Panc1 (cell line): ENCODE measurements at regions not wholly inside any gene's neighbourhood (a gene's known extent, or its start where the extent isn't known, plus 50 kb on each side); places are given as distances from the start of the nearest gene placed in this dataset.

ENCODE experiments used
- POLR2AphosphoS5 ChIP-seq: IDR thresholded peaks from 2 replicates; pipeline ENCODE4 v1.6.1; 2012; ENCODE audit warnings: mild to moderate bottlenecking, low read depth, low read length, moderate library complexity
- SIN3A ChIP-seq: IDR thresholded peaks from 2 replicates; pipeline ENCODE4 v1.6.1; 2012; ENCODE audit warnings: low read depth, mild to moderate bottlenecking, low read length, moderate library complexity, borderline replicate concordance; ENCODE audit not compliant: insufficient read depth
- TCF7L2 ChIP-seq: IDR thresholded peaks from 2 replicates; pipeline ENCODE4 v1.6.1; 2011; ENCODE audit warnings: mild to moderate bottlenecking, low read depth, low read length, inconsistent platforms
- TF ChIP-seq, protein P1 (sequence below), 2 experiments: IDR thresholded peaks; 2 replicates each; pipeline ENCODE4 v1.6.1; 2011 to 2012; ENCODE audit warnings: low read depth in 2 of 2, control low read depth in 1 of 2, low read length in 1 of 2, mild to moderate bottlenecking in 1 of 2, moderate library complexity in 1 of 2; ENCODE audit not compliant: insufficient read depth in 1 of 2
- TF ChIP-seq, protein P2 (sequence below): fragments of 450-650 bp; IDR thresholded peaks from 2 replicates; pipeline ENCODE4 v1.5.1; 2017; ENCODE audit warnings: mild to moderate bottlenecking

DNA sequence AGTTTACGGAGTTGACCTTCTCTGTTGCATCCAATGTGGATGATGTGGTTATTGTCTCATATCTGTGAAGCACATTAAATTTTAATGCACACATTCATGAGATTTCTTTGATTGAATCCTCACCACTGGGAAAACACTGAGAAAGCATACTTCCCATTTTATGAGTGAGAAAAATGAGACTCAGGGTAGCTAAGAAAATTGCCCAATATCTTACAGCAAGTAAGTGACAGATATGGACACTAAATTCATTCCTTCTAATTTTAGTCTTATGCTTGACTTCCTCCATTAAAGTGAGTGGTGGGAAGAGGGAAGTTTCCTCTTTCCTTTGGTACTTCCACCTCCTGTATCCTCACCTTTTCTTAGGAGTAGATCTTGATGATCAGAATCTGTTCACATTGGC is 504.8 kb upstream of the BOD1L1 start:
- TF ChIP-seq, protein P1, sequence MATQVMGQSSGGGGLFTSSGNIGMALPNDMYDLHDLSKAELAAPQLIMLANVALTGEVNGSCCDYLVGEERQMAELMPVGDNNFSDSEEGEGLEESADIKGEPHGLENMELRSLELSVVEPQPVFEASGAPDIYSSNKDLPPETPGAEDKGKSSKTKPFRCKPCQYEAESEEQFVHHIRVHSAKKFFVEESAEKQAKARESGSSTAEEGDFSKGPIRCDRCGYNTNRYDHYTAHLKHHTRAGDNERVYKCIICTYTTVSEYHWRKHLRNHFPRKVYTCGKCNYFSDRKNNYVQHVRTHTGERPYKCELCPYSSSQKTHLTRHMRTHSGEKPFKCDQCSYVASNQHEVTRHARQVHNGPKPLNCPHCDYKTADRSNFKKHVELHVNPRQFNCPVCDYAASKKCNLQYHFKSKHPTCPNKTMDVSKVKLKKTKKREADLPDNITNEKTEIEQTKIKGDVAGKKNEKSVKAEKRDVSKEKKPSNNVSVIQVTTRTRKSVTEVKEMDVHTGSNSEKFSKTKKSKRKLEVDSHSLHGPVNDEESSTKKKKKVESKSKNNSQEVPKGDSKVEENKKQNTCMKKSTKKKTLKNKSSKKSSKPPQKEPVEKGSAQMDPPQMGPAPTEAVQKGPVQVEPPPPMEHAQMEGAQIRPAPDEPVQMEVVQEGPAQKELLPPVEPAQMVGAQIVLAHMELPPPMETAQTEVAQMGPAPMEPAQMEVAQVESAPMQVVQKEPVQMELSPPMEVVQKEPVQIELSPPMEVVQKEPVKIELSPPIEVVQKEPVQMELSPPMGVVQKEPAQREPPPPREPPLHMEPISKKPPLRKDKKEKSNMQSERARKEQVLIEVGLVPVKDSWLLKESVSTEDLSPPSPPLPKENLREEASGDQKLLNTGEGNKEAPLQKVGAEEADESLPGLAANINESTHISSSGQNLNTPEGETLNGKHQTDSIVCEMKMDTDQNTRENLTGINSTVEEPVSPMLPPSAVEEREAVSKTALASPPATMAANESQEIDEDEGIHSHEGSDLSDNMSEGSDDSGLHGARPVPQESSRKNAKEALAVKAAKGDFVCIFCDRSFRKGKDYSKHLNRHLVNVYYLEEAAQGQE (IDR thresholded peaks at IDR 0.05; ENCODE audit: insufficient read depth in 1 of 2, low read depth in 2 of 2, low read length in 1 of 2) = no peak
- TF ChIP-seq, protein P2, sequence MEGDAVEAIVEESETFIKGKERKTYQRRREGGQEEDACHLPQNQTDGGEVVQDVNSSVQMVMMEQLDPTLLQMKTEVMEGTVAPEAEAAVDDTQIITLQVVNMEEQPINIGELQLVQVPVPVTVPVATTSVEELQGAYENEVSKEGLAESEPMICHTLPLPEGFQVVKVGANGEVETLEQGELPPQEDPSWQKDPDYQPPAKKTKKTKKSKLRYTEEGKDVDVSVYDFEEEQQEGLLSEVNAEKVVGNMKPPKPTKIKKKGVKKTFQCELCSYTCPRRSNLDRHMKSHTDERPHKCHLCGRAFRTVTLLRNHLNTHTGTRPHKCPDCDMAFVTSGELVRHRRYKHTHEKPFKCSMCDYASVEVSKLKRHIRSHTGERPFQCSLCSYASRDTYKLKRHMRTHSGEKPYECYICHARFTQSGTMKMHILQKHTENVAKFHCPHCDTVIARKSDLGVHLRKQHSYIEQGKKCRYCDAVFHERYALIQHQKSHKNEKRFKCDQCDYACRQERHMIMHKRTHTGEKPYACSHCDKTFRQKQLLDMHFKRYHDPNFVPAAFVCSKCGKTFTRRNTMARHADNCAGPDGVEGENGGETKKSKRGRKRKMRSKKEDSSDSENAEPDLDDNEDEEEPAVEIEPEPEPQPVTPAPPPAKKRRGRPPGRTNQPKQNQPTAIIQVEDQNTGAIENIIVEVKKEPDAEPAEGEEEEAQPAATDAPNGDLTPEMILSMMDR = no peak
- TF ChIP-seq POLR2AphosphoS5 (no peak), SIN3A (no peak), TCF7L2 (no peak)
